ENCODE measurements at regions not wholly inside any gene's neighbourhood (a gene's known extent, or its start where the extent isn't known, plus 50 kb on each side); places are given as distances from the start of the nearest gene placed in this dataset.

DNA sequence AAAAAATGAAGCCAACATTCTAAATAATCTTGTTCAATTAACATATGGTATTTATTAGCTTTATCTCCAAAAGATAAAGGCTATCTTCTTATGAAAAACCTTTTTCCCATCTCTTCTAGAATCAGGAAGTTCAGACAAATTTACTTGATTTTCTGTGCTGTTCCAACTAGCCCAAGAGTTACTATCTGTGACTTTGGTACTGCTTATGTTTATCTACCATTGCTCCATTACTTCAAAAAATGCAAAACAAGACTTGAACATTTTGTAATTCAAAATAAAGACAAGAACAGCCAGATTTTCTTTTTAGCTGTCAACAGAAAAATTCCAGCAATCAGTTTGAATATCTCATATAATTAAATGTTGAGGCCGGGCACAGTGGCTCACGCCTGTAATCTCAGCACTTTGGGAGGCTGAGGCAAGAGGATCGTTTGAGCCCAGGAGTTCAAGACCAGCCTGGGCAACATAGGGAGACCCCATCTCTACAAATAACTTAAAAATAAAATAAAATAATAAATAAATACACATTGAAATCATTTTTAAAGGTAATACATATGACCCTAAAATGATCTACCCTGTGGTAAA is 188.5 kb downstream of the LTN1 start:
- no peak for DNase-seq (ENCODE audit: extremely low read depth, low read depth)
- no peak overlapping the region for H3K4me3 ChIP-seq (replicated peaks; ENCODE audit: low read depth, low read length)
- TF ChIP-seq, protein P1, sequence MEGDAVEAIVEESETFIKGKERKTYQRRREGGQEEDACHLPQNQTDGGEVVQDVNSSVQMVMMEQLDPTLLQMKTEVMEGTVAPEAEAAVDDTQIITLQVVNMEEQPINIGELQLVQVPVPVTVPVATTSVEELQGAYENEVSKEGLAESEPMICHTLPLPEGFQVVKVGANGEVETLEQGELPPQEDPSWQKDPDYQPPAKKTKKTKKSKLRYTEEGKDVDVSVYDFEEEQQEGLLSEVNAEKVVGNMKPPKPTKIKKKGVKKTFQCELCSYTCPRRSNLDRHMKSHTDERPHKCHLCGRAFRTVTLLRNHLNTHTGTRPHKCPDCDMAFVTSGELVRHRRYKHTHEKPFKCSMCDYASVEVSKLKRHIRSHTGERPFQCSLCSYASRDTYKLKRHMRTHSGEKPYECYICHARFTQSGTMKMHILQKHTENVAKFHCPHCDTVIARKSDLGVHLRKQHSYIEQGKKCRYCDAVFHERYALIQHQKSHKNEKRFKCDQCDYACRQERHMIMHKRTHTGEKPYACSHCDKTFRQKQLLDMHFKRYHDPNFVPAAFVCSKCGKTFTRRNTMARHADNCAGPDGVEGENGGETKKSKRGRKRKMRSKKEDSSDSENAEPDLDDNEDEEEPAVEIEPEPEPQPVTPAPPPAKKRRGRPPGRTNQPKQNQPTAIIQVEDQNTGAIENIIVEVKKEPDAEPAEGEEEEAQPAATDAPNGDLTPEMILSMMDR (IDR thresholded peaks at IDR 0.05; ENCODE audit: low read depth, low read length, missing control alignments), result no peak

DNA sequence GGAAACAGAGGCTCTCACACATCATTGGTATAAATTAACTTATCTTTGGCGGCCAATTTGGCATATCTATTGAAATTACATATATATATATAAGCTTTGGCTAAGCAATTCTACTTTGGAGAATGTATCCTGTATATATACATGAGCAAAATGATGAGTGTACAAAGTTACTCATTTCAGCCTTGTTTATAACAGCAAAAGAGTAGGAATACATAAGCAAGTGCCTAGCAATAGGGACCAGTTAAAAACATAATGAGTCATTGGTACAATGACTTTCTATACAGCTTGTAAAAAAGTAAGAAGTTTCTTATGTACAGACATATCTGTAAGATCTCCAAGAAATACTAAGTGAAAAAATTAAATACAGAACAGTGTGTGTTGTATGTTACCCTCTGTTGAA is 190.8 kb downstream of the LTN1 start:
- H3K4me3 ChIP-seq (replicated peaks; ENCODE audit: low read depth, low read length), result no peak overlapping the region
- TF ChIP-seq, protein P1 (IDR thresholded peaks at IDR 0.05; ENCODE audit: low read depth, low read length, missing control alignments), result no peak
- no peak for DNase-seq (ENCODE audit: extremely low read depth, low read depth)

- no peak for DNase-seq (ENCODE audit: extremely low read depth, low read depth)
- H3K4me3 ChIP-seq (replicated peaks; ENCODE audit: low read depth, low read length), result no peak overlapping the region
- TF ChIP-seq, protein P1 (IDR thresholded peaks at IDR 0.05; ENCODE audit: low read depth, low read length, missing control alignments), result no peak
Observed at GRCh38 chr21:28799926-28800325, 192.8 kb downstream of the LTN1 start.

DNA sequence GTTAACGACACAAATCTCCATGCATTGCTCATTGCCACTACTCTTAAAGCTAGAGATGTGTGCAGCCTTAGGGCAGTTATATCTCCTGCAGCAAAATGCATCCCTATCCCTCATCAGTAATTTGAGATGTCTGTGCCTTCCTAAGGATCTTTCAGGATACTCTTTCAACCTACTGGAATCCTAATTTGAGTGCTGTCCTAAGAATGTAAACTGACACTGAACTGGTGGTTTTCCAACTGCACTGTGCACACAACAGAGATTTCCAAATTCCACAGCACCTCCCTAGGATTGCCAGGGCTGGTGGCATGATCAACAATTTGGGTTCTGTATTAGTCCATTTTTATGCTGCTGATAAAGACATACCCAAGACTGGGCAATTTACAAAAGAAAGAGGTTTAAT is 193.9 kb downstream of the LTN1 start:
- DNase-seq (ENCODE audit: extremely low read depth, low read depth), result no peak
- H3K4me3 ChIP-seq (replicated peaks; ENCODE audit: low read depth, low read length), result no peak overlapping the region
- TF ChIP-seq, protein P1 (IDR thresholded peaks at IDR 0.05; ENCODE audit: low read depth, low read length, missing control alignments), result no peak

DNA sequence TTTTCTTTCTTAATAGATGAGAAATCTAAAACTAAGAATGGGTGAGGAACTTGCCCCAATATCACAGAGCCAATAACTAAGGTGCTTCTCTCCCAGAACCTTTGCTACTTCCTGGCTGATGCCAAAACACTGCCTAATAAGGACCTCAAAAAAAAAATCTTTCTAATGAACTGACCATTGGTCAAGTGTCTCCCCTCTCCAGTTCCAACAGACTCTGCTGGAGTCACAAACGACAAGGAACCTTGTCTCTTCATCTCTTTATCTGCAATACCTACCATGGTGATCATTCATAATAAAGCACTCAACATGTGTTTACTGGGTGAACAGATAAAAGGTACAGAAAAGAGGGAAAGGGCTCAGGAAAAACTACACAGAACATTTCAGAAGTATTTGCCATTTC is 197.4 kb downstream of the LTN1 start:
- no peak overlapping the region for H3K4me3 ChIP-seq (replicated peaks; ENCODE audit: low read depth, low read length)
- no peak for DNase-seq (ENCODE audit: extremely low read depth, low read depth)
- TF ChIP-seq, protein P1 (IDR thresholded peaks at IDR 0.05; ENCODE audit: low read depth, low read length, missing control alignments), result no peak

- TF ChIP-seq, protein P1 (IDR thresholded peaks at IDR 0.05; ENCODE audit: low read depth, low read length, missing control alignments), result no peak
- no peak for DNase-seq (ENCODE audit: extremely low read depth, low read depth)
- H3K4me3 ChIP-seq (replicated peaks; ENCODE audit: low read depth, low read length), result no peak overlapping the region
Observed at GRCh38 chr21:28794371-28794851, 198.3 kb downstream of the LTN1 start.

- TF ChIP-seq, protein P1 (IDR thresholded peaks at IDR 0.05; ENCODE audit: low read depth, low read length, missing control alignments), result peak; percentile 43
- no peak overlapping the region for H3K4me3 ChIP-seq (replicated peaks; ENCODE audit: low read depth, low read length)
- no peak for DNase-seq (ENCODE audit: extremely low read depth, low read depth)
Observed at GRCh38 chr21:28793043-28793442, 199.6 kb downstream of the LTN1 start.

All from HFF-Myc (cell line).